ENCODE measurements at regions not wholly inside any gene's neighbourhood (a gene's known extent, or its start where the extent isn't known, plus 50 kb on each side); places are given as distances from the start of the nearest gene placed in this dataset.

GRCh38 chr2:58441643-58442042, 200.5 kb upstream of the FANCL start (continued):
- TF ChIP-seq PRDM15 (CRISPR knock-in tag; IDR thresholded peaks at IDR 0.05), result no peak
- no peak for TF ChIP-seq NR2C1 (IDR thresholded peaks at IDR 0.05)
- no peak for TF ChIP-seq EZH2 (IDR thresholded peaks at IDR 0.05; ENCODE audit: borderline replicate concordance, control insufficient read depth, low read depth, low read length)
- TF ChIP-seq CHD4 (IDR thresholded peaks at IDR 0.05), result no peak
- no peak for TF ChIP-seq SRF (IDR thresholded peaks at IDR 0.05; ENCODE audit: low read depth in 2 of 2, low read length in 2 of 2)

- Histone ChIP-seq H3K27me3 (replicated peaks in 1 of 2; ENCODE audit: control insufficient read depth in 2 of 2, insufficient read depth in 2 of 2, low read length in 1 of 2) (no peaks in the 10 kb centered on the region; a peak in 1 of 4 replicates), H3K79me2 (ENCODE audit: control insufficient read depth, insufficient read depth, low read length) (no peaks in the 10 kb centered on the region), H3K4me2 (ENCODE audit: control insufficient read depth, insufficient read depth) (no peak overlapping the region), H3K27ac (ENCODE audit: control insufficient read depth, insufficient read depth) (no peak overlapping the region), H3K9me3 (replicated peaks; ENCODE audit: control insufficient read depth, insufficient read depth, low read length) (no peaks in the 10 kb centered on the region), H2AFZ (ENCODE audit: control insufficient read depth, low read depth, low read length) (no peak overlapping the region), H3K4me3 (no peak overlapping the region), H4K20me1 (ENCODE audit: control insufficient read depth, insufficient read depth) (no peaks in the 10 kb centered on the region), H3K4me1 (ENCODE audit: control insufficient read depth, insufficient read depth, low read length) (no peaks in the 10 kb centered on the region), H3K9ac (ENCODE audit: control insufficient read depth, insufficient read depth, low read length) (no peak overlapping the region), H3K36me3 (ENCODE audit: control insufficient read depth in 2 of 2, insufficient read depth in 2 of 2, low read length in 1 of 2) (no peaks in the 10 kb centered on the region)
- ATAC-seq, result no peak
- TF ChIP-seq SRF (IDR thresholded peaks at IDR 0.05; ENCODE audit: low read depth in 2 of 2, low read length in 2 of 2) (no peak), USF1 (IDR thresholded peaks at IDR 0.05; ENCODE audit: borderline replicate concordance, extremely low read length, insufficient read depth, low read depth, low read length) (no peak), MTA2 (IDR thresholded peaks at IDR 0.05; ENCODE audit: low read depth) (no peak), ZBTB4 (CRISPR knock-in tag; IDR thresholded peaks at IDR 0.05) (no peak), PRDM15 (CRISPR knock-in tag; IDR thresholded peaks at IDR 0.05) (no peak), PKNOX1 (IDR thresholded peaks at IDR 0.05) (no peak)
- no peak for FAIRE-seq
- CTCF ChIA-PET, result no interaction called here
- SMC1A ChIA-PET (ENCODE audit: uncharacterized antibody, unreplicated experiment), result no interaction called here
- DNase-seq (ENCODE audit: low read depth, low spot score), result no peak
- in situ Hi-C loops (cut with MboI), result no loop called here
- RAD21 ChIA-PET (ENCODE audit: unreplicated experiment), result no interaction called here
- 34% methylated on average over 5 of the region's 5 CpGs for WGBS (ENCODE audit: insufficient coverage, insufficient replicate concordance, low lambda C conversion rate, missing lambda C conversion rate)
- intact Hi-C loops (cut with micrococcal nuclease; ENCODE audit: unreplicated experiment), result loop anchor here (5.0 kb wide), 1 partner anchor 720 kb away; no protein-coding TSS in a partner anchor
- no TSS peak for BruUV-seq (replicated peaks)
- POLR2A ChIA-PET, result no interaction called here
These were observed 195.7 kb upstream of the FANCL start for GRCh38 chr2:58436872-58437271.

Measured in GM12878 (cell line).